Panc1 (cell line): ENCODE measurements at regions not wholly inside any gene's neighbourhood (a gene's known extent, or its start where the extent isn't known, plus 50 kb on each side); places are given as distances from the start of the nearest gene placed in this dataset.

ENCODE experiments used
- CTCF ChIP-seq: fragments of 450-650 bp; IDR thresholded peaks from 2 replicates; pipeline ENCODE4 v1.5.1; 2017; ENCODE audit warnings: mild to moderate bottlenecking
- SIN3A ChIP-seq: IDR thresholded peaks from 2 replicates; pipeline ENCODE4 v1.6.1; 2012; ENCODE audit warnings: low read depth, mild to moderate bottlenecking, low read length, moderate library complexity, borderline replicate concordance; ENCODE audit not compliant: insufficient read depth
- TF ChIP-seq, protein P1 (sequence below), 2 experiments: IDR thresholded peaks; 2 replicates each; pipeline ENCODE4 v1.6.1; 2011 to 2012; ENCODE audit warnings: low read depth in 2 of 2, control low read depth in 1 of 2, low read length in 1 of 2, mild to moderate bottlenecking in 1 of 2, moderate library complexity in 1 of 2; ENCODE audit not compliant: insufficient read depth in 1 of 2

DNA sequence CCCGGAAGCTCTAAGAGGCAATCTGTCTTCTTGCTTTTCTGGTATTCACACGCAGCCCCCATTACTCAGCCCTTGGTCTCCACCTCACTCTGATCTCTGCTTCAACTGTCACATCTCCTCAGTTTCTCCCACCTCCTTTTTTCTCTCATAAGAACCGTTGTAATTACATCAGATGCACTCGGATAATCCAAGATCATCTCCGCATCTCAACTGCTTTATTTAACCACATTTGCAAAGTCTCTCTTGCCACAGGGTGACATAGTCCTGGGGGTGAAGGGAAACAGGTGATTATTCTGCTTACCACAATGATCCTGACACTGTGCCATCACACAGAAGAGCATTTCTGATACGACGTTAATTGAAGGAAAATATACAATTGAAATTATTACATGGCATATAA lies 79.9 kb downstream of the HACD1 start:
- TF ChIP-seq CTCF (no peak), SIN3A (no peak)
- TF ChIP-seq, protein P1, sequence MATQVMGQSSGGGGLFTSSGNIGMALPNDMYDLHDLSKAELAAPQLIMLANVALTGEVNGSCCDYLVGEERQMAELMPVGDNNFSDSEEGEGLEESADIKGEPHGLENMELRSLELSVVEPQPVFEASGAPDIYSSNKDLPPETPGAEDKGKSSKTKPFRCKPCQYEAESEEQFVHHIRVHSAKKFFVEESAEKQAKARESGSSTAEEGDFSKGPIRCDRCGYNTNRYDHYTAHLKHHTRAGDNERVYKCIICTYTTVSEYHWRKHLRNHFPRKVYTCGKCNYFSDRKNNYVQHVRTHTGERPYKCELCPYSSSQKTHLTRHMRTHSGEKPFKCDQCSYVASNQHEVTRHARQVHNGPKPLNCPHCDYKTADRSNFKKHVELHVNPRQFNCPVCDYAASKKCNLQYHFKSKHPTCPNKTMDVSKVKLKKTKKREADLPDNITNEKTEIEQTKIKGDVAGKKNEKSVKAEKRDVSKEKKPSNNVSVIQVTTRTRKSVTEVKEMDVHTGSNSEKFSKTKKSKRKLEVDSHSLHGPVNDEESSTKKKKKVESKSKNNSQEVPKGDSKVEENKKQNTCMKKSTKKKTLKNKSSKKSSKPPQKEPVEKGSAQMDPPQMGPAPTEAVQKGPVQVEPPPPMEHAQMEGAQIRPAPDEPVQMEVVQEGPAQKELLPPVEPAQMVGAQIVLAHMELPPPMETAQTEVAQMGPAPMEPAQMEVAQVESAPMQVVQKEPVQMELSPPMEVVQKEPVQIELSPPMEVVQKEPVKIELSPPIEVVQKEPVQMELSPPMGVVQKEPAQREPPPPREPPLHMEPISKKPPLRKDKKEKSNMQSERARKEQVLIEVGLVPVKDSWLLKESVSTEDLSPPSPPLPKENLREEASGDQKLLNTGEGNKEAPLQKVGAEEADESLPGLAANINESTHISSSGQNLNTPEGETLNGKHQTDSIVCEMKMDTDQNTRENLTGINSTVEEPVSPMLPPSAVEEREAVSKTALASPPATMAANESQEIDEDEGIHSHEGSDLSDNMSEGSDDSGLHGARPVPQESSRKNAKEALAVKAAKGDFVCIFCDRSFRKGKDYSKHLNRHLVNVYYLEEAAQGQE (IDR thresholded peaks at IDR 0.05; ENCODE audit: insufficient read depth in 1 of 2, low read depth in 2 of 2, low read length in 1 of 2) = no peak
